SU-DHL-6 (cell line): ENCODE measurements at regions not wholly inside any gene's neighbourhood (a gene's known extent, or its start where the extent isn't known, plus 50 kb on each side); places are given as distances from the start of the nearest gene placed in this dataset.

Experiments
- EZH2phosphoT487 ChIP-seq: fragments of 200-600 bp; sonication (generic), shearing (Covaris generic); conservative IDR thresholded peaks from 2 replicates; pipeline ENCODE4 v1.6.1; 2018; ENCODE audit warnings: mild to moderate bottlenecking, antibody characterized with exemption, low read length, moderate library complexity, mixed read lengths
- TF ChIP-seq, protein P1 (sequence below): fragments of 200-600 bp; sonication (generic); IDR thresholded peaks from one replicate; pipeline ENCODE4 v1.5.1; 2017; ENCODE audit warnings: antibody characterized with exemption, mild to moderate bottlenecking, low read length, moderate library complexity; ENCODE audit not compliant: insufficient read depth, poor library complexity, severe bottlenecking

DNA sequence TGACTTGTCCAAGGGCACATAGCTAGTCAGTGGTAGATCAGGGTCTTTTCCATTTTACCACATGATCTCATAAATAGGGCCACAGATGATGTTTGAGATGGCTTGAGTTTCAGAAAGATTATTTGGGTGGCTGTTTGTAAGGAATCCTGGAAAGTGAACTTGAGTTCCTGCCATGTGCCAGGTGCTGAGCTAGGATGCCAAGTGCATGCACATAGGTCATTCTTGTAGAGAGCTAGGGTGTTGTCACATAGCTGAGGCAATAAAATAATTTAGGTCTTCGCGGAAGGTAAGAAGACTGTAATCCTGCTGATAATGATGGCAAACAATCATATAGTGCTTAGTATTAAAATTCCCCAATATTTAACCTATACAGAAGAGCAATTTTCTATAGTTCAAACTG, 1162.6 kb upstream of the TENM4 start:
- TF ChIP-seq, protein P1, sequence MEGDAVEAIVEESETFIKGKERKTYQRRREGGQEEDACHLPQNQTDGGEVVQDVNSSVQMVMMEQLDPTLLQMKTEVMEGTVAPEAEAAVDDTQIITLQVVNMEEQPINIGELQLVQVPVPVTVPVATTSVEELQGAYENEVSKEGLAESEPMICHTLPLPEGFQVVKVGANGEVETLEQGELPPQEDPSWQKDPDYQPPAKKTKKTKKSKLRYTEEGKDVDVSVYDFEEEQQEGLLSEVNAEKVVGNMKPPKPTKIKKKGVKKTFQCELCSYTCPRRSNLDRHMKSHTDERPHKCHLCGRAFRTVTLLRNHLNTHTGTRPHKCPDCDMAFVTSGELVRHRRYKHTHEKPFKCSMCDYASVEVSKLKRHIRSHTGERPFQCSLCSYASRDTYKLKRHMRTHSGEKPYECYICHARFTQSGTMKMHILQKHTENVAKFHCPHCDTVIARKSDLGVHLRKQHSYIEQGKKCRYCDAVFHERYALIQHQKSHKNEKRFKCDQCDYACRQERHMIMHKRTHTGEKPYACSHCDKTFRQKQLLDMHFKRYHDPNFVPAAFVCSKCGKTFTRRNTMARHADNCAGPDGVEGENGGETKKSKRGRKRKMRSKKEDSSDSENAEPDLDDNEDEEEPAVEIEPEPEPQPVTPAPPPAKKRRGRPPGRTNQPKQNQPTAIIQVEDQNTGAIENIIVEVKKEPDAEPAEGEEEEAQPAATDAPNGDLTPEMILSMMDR = no peak
- no peak for TF ChIP-seq EZH2phosphoT487
